Right atrium auricular region (tissue), 2 donors: ENCODE measurements at regions not wholly inside any gene's neighbourhood (a gene's known extent, or its start where the extent isn't known, plus 50 kb on each side); places are given as distances from the start of the nearest gene placed in this dataset.

Experiments
- DNase-seq: peaks from one replicate; pipeline ENCODE4 v3.0.0-alpha.2; 2019; ENCODE audit warnings: low spot score
- H3K27ac ChIP-seq, 2 donors: fragments of 200-600 bp; sonication (generic); 1 replicate in 1 of 2; 2 replicates in 1 of 2; pipeline ENCODE4 v1.5.1; 2016 to 2019
- H3K27me3 ChIP-seq, 2 donors: fragments of 200-600 bp; sonication (generic); one replicate each; pipeline versions ENCODE4 v1.5.1 to v1.6.0; 2017 to 2019
- H3K36me3 ChIP-seq: fragments of 200-600 bp; sonication (generic); one replicate; pipeline ENCODE4 v1.5.1; 2016
- H3K4me1 ChIP-seq, 2 donors: fragments of 200-600 bp; sonication (generic); one replicate each; pipeline versions ENCODE4 v1.5.1 to v1.6.0; 2017 to 2019
- H3K4me3 ChIP-seq, 2 donors: fragments of 200-600 bp; sonication (generic); 1 replicate in 1 of 2; 2 replicates in 1 of 2; pipeline ENCODE4 v1.5.1; 2017 to 2019; ENCODE audit warnings: mild to moderate bottlenecking in 1 of 2, moderate library complexity in 1 of 2
- H3K9me3 ChIP-seq, 2 donors: fragments of 200-600 bp; sonication (generic); one replicate each; pipeline ENCODE4 v1.5.1; 2019
- TF ChIP-seq, protein P1 (sequence below), 2 donors: fragments of 200-600 bp; sonication (generic); IDR thresholded peaks; one replicate each; pipeline ENCODE4 v1.5.1; 2019; ENCODE audit warnings: antibody characterized with exemption in 2 of 2

DNA sequence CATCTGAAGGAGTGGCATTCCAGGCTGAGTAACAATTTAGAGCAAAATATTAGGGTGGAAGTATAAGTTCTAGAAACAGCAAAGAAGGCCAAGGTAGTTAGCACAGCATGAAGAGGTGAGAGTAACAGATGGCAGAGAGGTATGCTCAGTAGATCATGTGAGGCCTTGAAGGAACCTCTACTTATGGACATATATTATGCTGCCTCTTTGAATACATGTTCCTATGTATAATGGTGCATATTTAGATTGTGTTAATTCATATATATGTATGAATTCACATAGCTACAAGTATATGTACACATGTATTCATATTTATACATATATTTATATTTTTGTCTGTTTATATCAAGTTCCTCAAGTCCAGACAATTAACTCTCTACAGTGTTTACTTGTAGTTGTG, 355.2 kb downstream of the KCTD8 start:
- H3K27ac ChIP-seq: no peak overlapping the region
- H3K27me3 ChIP-seq: no peaks in the 10 kb centered on the region
- H3K4me1 ChIP-seq: no peaks in the 10 kb centered on the region
- no peaks in the 10 kb centered on the region for H3K36me3 ChIP-seq
- no peak overlapping the region for H3K4me3 ChIP-seq
- DNase-seq: no peak
- TF ChIP-seq, protein P1, sequence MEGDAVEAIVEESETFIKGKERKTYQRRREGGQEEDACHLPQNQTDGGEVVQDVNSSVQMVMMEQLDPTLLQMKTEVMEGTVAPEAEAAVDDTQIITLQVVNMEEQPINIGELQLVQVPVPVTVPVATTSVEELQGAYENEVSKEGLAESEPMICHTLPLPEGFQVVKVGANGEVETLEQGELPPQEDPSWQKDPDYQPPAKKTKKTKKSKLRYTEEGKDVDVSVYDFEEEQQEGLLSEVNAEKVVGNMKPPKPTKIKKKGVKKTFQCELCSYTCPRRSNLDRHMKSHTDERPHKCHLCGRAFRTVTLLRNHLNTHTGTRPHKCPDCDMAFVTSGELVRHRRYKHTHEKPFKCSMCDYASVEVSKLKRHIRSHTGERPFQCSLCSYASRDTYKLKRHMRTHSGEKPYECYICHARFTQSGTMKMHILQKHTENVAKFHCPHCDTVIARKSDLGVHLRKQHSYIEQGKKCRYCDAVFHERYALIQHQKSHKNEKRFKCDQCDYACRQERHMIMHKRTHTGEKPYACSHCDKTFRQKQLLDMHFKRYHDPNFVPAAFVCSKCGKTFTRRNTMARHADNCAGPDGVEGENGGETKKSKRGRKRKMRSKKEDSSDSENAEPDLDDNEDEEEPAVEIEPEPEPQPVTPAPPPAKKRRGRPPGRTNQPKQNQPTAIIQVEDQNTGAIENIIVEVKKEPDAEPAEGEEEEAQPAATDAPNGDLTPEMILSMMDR (IDR thresholded peaks at IDR 0.05): no peak
- no peaks in the 10 kb centered on the region for H3K9me3 ChIP-seq

DNA sequence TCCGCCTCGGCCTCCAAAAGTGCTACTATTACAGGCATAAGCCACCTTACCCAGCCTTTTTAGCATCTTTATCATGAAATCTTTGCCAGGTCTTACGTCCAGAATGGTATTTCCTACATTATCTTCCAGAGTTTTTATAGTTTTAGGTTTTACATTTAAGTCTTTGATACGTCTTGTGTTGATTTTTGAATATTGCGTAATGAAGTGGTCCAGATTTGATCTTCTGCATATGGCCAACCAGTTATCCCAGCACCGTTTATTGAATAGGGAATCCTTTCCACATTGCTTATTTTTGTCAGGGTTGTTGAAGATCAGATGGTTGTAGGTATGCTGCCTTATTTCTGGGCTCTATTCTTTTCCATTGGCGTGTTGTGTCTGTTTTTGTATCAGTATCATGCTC, 349.6 kb downstream of the KCTD8 start:
- no peaks in the 10 kb centered on the region for H3K36me3 ChIP-seq
- peaks cover 0 to 6% of the 10 kb centered on the region in 2 donors for H3K9me3 ChIP-seq
- DNase-seq: no peak
- TF ChIP-seq, protein P1 (IDR thresholded peaks at IDR 0.05): no peak
- no peak overlapping the region for H3K4me3 ChIP-seq
- no peaks in the 10 kb centered on the region for H3K4me1 ChIP-seq
- no peaks in the 10 kb centered on the region for H3K27me3 ChIP-seq
- no peak overlapping the region for H3K27ac ChIP-seq

DNA sequence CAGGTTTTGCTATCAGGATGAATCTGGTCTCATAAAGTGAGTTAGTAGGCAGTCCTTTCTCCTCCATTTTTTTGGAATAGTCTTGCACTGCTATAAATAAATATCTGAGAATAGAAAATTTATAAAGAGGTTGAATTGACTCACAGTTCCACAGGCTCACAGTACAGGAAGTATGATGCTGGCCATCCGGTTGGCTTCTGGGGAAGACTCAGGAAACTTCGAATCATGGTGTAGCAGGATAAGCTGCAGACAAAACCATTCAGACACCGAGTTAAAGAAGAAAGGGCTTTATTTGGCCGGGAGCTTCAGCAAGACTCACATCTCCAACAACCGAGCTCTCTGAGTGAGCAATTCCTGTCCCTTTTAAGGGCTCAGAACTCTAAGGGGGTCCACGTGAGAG, 348.2 kb downstream of the KCTD8 start:
- no peaks in the 10 kb centered on the region for H3K27me3 ChIP-seq
- no peak overlapping the region for H3K27ac ChIP-seq
- DNase-seq: no peak
- H3K4me1 ChIP-seq: no peaks in the 10 kb centered on the region
- TF ChIP-seq, protein P1 (IDR thresholded peaks at IDR 0.05): no peak
- H3K36me3 ChIP-seq: no peaks in the 10 kb centered on the region
- peaks cover 0 to 6% of the 10 kb centered on the region in 2 donors for H3K9me3 ChIP-seq
- no peak overlapping the region for H3K4me3 ChIP-seq

DNA sequence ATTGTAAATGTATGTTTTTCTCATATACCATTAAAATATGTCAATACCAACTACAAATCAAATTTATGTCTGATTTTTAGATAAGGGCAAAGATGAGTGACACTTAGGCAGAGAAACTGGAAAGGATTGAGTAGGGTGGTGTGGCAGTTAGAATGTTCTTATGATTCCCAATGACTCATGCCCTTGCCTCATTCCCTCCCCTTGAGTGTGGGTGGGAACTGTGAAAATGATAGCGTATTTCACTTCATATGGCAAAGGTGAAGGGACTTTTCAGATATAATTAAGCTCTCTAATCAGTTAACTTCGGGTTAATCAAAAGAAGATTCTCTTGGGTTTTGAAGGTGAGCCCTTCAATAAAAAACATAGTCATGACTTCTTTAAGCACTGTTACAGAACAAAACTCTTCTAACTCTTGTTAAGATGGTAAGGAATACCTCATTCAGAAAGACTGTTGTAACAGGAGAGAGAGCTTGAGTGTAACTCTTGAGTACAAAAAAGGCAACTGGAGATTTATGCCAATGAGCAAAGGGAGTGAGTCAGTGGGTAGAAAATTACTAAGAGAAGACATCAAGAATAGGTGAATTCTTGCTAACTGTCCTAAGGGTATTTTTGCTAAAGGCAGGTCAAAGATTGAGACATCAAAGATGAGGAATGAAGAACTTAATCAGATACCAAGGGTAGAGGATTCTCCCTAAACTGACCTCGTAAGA, 329.5 kb downstream of the KCTD8 start:
- Histone ChIP-seq H3K36me3 (no peaks in the 10 kb centered on the region), H3K4me1 (no peaks in the 10 kb centered on the region), H3K27me3 (no peaks in the 10 kb centered on the region), H3K9me3 (no peaks in the 10 kb centered on the region), H3K27ac (no peak overlapping the region), H3K4me3 (no peak overlapping the region)
- TF ChIP-seq, protein P1 (IDR thresholded peaks at IDR 0.05): no peak
- no peak for DNase-seq

DNA sequence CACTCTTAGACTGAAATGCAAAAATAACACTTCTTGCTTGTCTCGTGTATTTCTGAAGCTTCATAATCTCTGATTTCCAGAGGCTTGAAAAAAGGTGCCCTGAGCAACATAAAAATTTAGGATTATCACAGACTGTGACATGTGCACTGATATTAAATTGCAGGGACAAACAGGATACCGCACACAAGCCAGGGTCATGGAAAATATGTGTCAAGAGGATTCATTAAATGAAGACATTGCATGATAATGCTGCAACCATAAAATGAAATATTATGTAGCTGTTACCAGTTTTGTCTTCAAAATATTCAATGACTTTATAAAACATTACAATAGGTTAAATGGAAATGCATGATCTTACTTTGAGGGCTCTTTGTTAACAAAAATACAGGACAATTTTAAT, 328.0 kb downstream of the KCTD8 start:
- no peak overlapping the region for H3K4me3 ChIP-seq
- H3K27ac ChIP-seq: no peak overlapping the region
- H3K36me3 ChIP-seq: no peaks in the 10 kb centered on the region
- H3K9me3 ChIP-seq: no peaks in the 10 kb centered on the region
- no peak for DNase-seq
- TF ChIP-seq, protein P1 (IDR thresholded peaks at IDR 0.05): no peak
- H3K27me3 ChIP-seq: no peaks in the 10 kb centered on the region
- no peaks in the 10 kb centered on the region for H3K4me1 ChIP-seq

DNA sequence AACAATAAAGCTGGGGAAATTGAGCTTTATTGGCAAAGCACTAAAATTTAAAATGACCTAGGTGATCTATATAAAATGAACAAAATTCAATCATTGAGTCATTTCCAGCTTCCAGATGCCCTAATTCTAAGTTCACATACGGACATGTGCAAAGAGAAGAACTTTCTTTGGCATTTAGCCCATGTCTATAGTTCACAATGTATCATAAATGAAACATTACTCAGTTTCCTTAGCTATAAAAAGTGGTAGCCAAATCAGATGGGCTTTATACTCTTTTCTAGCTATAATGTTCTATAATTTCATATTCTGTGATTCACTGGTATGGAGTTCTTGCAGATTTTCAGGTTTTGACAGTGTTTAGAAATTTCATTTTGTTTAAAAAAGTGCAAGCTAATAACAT, 327.4 kb downstream of the KCTD8 start:
- no peaks in the 10 kb centered on the region for H3K36me3 ChIP-seq
- no peak overlapping the region for H3K27ac ChIP-seq
- H3K4me3 ChIP-seq: no peak overlapping the region
- no peaks in the 10 kb centered on the region for H3K27me3 ChIP-seq
- no peaks in the 10 kb centered on the region for H3K4me1 ChIP-seq
- TF ChIP-seq, protein P1 (IDR thresholded peaks at IDR 0.05): no peak
- no peaks in the 10 kb centered on the region for H3K9me3 ChIP-seq
- DNase-seq: no peak
